BLaER1 (cell line): ENCODE measurements at regions not wholly inside any gene's neighbourhood (a gene's known extent, or its start where the extent isn't known, plus 50 kb on each side); places are given as distances from the start of the nearest gene placed in this dataset.
A peak's percentile ranks its signal among the peaks of the same experiment; 100 is the strongest.

Experiments
- H3K27ac ChIP-seq: shearing (Covaris generic); formaldehyde crosslinking; 2 replicates; pipeline ENCODE4 v1.8.1; 2022
- H3K27me3 ChIP-seq: shearing (Covaris generic); formaldehyde crosslinking; 2 replicates; pipeline ENCODE4 v1.8.1; 2022
- H3K36me3 ChIP-seq: shearing (Covaris generic); formaldehyde crosslinking; 2 replicates; pipeline ENCODE4 v1.8.1; 2022
- H3K4me1 ChIP-seq: shearing (Covaris generic); formaldehyde crosslinking; 2 replicates; pipeline ENCODE4 v1.8.1; 2022
- H3K4me2 ChIP-seq: shearing (Covaris generic); formaldehyde crosslinking; 2 replicates; pipeline ENCODE4 v1.8.1; 2022
- H3K4me3 ChIP-seq: shearing (Covaris generic); formaldehyde crosslinking; 2 replicates; pipeline ENCODE4 v1.8.1; 2022
- H3K9ac ChIP-seq: shearing (Covaris generic); formaldehyde crosslinking; 2 replicates; pipeline ENCODE4 v1.8.1; 2022
- H3K9me3 ChIP-seq: shearing (Covaris generic); formaldehyde crosslinking; 2 replicates; pipeline ENCODE4 v1.8.1; 2022
- H4K20me1 ChIP-seq: shearing (Covaris generic); formaldehyde crosslinking; 2 replicates; pipeline ENCODE4 v1.8.1; 2022
- Cebpa-rat ChIP-seq: shearing (Covaris generic); IDR thresholded peaks from 2 replicates; pipeline ENCODE4 v1.8.1; 2022

DNA sequence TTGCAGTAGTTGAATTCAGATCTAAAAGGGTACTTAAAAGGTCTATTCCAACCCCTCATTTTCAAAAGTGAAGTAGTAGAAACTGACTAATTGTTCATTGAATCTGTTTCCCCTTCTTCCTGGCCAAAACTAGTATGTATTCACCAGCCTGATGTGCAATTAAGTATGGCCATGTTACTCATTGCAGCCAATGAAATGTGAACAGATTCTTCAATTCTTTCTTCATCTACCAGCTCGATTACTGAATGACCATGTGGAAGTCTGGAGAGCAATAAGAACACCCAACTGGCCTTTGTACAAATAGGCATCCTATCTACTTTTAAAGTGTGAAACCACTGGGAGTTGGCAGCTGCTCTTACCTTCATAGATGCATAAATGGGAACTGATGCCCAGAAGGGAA lies 449.0 kb upstream of the ID2 start:
- Histone ChIP-seq H3K27ac (no peak overlapping the region), H3K9me3 (peaks cover 6% of the 10 kb centered on the region), H3K36me3 (no peaks in the 10 kb centered on the region), H3K4me2 (peak overlapping the region; percentile 90; the same call in 1 of the 2 replicates), H4K20me1 (no peaks in the 10 kb centered on the region), H3K4me3 (no peak overlapping the region), H3K9ac (no peak overlapping the region), H3K4me1 (peaks cover 79% of the 10 kb centered on the region), H3K27me3 (no peaks in the 10 kb centered on the region)
- TF ChIP-seq Cebpa-rat = no peak

DNA sequence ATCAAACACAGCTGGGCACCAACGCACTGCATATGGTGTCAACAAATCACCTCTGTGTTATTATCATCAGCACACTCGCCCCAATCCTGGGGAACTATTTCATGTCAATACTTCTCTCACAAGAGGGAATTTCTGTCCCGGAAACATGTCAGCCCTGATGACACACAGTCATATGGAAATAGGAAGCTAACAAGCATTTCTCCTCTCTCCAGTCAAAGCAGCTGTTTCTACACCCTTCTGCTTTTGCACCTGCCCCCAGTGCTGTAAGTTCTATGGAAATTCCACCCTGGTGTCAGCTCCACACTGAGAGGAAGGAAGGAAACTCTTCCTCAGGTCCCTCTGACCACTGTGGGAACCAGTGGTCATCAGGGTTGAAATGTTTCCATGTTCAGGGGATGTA lies 447.6 kb upstream of the ID2 start:
- Histone ChIP-seq H3K9me3 (peaks cover 6% of the 10 kb centered on the region), H3K27me3 (no peaks in the 10 kb centered on the region), H3K4me2 (peak overlapping the region; percentile 90), H3K36me3 (no peaks in the 10 kb centered on the region), H3K9ac (peak overlapping the region; percentile 66; the same call in 1 of the 2 replicates), H3K4me1 (peaks cover 88% of the 10 kb centered on the region), H3K4me3 (peak overlapping the region; percentile 44), H3K27ac (peak overlapping the region; percentile 76), H4K20me1 (no peaks in the 10 kb centered on the region)
- no peak for TF ChIP-seq Cebpa-rat

DNA sequence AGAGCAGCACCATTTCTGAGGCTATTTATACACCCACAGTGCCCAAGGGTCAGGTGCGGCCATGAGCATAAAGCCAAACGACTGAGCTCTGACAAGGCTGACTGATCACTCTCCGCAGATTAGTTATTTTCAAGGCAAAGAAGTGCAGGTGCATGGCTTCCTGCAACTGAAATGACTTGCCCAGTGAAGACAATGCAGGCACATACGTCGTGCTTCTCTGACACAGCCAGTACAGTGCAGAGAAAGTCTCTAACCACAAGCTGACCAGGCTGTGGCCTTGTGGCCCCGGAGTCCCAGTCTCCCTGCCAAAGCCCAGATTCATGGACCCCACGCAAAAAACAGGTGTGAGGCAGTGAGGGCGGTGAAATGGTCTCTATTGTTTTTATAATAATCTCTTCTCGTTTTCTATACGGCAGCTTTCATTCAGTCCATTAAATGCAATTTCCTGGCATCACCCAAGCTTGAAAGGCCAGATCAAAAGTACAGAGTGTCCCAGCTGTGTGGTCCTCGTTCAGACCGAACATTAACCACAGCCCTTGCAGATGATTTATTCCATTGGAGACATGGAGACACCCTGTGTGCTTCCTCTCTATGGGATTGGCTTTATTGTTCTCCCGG lies 447.0 kb upstream of the ID2 start:
- Histone ChIP-seq H3K9me3 (peaks cover 6% of the 10 kb centered on the region), H4K20me1 (no peaks in the 10 kb centered on the region), H3K4me3 (peak overlapping the region; percentile 44), H3K27ac (peak overlapping the region; percentile 76), H3K36me3 (no peaks in the 10 kb centered on the region), H3K9ac (peak overlapping the region; percentile 66; the same call in 1 of the 2 replicates), H3K4me1 (peaks cover 88% of the 10 kb centered on the region), H3K4me2 (peak overlapping the region; percentile 90), H3K27me3 (no peaks in the 10 kb centered on the region)
- no peak for TF ChIP-seq Cebpa-rat

DNA sequence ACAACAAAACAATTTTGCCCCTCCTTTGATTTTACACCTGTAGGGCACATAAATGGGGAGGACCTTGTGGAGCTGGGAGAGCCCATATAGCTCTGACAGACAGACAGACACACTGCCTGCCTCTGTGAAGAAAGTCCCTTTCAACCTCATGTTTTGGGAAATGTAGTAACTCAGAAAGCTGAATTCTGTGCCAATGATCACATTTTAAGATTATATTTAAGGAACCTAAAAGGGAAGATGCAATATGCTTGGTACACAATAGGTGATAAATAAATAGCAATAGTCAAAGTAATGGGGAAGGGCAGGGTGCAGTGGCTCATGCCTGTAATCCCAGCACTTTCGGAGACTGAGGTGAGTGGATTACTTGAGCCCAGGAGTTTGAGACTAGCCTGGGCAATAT lies 446.4 kb upstream of the ID2 start:
- TF ChIP-seq Cebpa-rat = no peak
- no peaks in the 10 kb centered on the region for H3K27me3 ChIP-seq
- H3K4me3 ChIP-seq = 0 out of 2 replicates have a peak overlapping the region, but pooled peaks have one; percentile 44
- H4K20me1 ChIP-seq = no peaks in the 10 kb centered on the region
- H3K9me3 ChIP-seq = peaks cover 6% of the 10 kb centered on the region
- H3K9ac ChIP-seq = peak overlapping the region; percentile 66; the same call in 1 of the 2 replicates
- H3K27ac ChIP-seq = peak overlapping the region; percentile 76
- H3K4me2 ChIP-seq = peak overlapping the region; percentile 90
- H3K36me3 ChIP-seq = no peaks in the 10 kb centered on the region
- H3K4me1 ChIP-seq = peaks cover 88% of the 10 kb centered on the region

DNA sequence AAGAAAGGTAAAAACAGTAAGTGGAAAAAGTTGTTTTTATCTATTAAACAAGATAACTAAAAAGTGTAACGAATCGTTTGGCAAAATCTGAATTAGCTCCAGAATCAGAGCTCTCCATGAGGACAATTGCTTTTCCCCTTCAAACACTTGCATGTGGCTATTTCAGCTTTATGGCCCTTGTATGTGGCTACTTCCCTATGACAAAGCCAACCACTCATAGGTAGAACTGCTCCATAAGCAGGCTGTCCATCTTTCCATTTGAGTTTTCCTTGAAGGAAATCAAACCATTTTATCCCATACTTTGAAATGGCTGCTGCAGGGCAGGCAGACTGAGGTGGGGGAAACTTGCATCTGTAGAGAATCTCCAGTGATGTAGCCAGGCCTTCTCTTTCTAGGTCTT lies 445.5 kb upstream of the ID2 start:
- Histone ChIP-seq H3K9ac (no peak overlapping the region), H3K27me3 (no peaks in the 10 kb centered on the region), H3K36me3 (no peaks in the 10 kb centered on the region), H3K4me1 (peaks cover 93% of the 10 kb centered on the region), H3K4me2 (peak overlapping the region; percentile 90), H3K27ac (peak overlapping the region; percentile 76), H3K9me3 (peaks cover 6% of the 10 kb centered on the region), H3K4me3 (no peak overlapping the region), H4K20me1 (no peaks in the 10 kb centered on the region)
- no peak for TF ChIP-seq Cebpa-rat

DNA sequence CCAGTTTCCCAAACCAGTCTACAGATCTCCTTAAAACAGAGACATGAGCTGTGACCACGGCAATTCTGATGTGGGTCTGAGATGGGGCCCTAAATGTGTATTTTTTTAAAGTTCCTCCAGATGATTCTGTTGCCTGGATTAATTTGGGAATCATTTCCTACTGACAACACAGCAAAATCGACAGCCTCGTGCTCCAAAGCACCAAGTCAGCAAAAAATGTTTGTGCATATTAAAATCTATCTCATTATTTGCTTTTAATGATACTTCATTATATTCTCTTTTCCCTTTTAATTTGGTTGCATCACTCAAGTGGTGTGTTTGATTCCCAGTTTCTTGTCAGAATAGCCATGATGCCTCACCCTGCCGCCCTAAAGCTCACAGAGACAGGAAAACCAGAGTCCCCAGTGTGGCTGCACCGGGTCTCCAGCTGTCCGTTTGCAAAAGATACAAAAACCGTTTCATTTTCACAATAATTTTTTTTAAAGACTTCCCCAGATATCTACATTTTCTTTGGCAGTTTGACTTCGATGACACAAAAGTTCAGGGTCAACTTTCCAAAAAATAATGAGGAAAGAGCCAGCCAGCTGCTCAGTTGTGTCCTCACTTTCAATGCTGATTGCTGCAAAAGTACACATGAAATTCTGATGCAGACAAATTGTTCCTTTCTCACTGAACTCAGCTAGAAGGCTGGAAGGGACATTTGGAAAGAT lies 443.2 kb upstream of the ID2 start:
- H3K27ac ChIP-seq = peak overlapping the region; percentile 72

DNA sequence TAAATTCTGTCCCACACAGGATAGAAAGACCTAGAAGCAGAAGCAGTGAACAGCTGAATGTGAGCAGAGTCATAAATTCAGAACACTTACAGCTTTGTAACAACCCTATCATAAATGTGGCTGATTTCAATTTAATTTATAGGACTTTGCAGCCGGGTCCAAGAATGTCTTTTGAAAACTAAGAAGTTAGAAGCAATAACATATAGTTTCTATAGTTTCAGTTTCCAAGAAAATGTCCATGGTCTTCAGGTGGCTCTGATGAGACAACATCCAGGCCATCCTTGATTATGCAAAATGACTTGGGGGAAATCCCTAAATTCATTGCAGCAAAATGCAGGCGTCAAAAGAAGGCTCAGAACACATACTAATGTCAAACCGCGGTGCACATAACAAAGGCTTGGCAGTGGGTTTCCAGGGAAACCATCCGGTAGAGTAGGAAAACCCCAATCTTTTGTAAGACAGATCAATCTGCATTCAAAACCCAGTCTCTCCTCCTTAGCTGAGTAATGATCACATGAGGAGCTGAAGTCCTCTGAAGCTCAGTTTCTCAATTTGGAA lies 442.2 kb upstream of the ID2 start:
- Histone ChIP-seq H4K20me1 (no peaks in the 10 kb centered on the region), H3K27ac (peak overlapping the region; percentile 72), H3K9ac (peak overlapping the region; percentile 68), H3K36me3 (no peaks in the 10 kb centered on the region), H3K4me1 (peaks cover 76% of the 10 kb centered on the region), H3K9me3 (peaks cover 17% of the 10 kb centered on the region), H3K27me3 (no peaks in the 10 kb centered on the region), H3K4me2 (peak overlapping the region; percentile 90), H3K4me3 (no peak overlapping the region)
- TF ChIP-seq Cebpa-rat = no peak

More for the DNA sequence above, 443.2 kb upstream of the ID2 start:
- Histone ChIP-seq H3K4me2 (peak overlapping the region; percentile 90), H3K9me3 (peaks cover 8% of the 10 kb centered on the region), H3K36me3 (no peaks in the 10 kb centered on the region), H3K27me3 (no peaks in the 10 kb centered on the region), H3K4me3 (peak overlapping the region; percentile 21; the same call in 1 of the 2 replicates), H3K9ac (peak overlapping the region; percentile 68), H4K20me1 (no peaks in the 10 kb centered on the region), H3K4me1 (peaks cover 80% of the 10 kb centered on the region)
- TF ChIP-seq Cebpa-rat = no peak

DNA sequence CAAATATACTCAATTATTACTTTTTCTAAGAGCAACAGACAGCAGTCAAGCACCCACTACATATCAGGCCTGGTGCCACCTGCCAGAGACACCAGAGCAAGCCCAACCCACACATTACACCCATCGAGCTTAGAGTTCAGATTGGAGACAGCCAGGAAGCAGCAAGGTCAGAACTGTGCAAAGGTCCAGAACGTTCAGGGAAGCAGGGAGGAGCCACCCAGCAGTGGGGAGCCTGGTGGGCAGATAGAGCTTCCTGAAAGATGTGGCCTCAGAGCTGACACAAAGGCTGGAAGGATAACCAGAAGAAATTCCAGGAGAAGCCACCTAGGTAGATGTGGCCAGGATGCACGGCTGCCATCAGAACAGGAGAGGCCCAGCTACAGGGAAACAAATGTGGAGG lies 440.5 kb upstream of the ID2 start:
- 0 out of 2 replicates have a peak overlapping the region, but pooled peaks have one; percentile 28 for H3K27ac ChIP-seq
- no peaks in the 10 kb centered on the region for H3K36me3 ChIP-seq
- no peak overlapping the region for H3K9ac ChIP-seq
- peaks cover 66% of the 10 kb centered on the region for H3K4me1 ChIP-seq
- peaks cover 32% of the 10 kb centered on the region for H3K9me3 ChIP-seq
- no peak overlapping the region for H3K4me3 ChIP-seq
- no peak for TF ChIP-seq Cebpa-rat
- H3K27me3 ChIP-seq = no peaks in the 10 kb centered on the region
- H4K20me1 ChIP-seq = no peaks in the 10 kb centered on the region
- peak overlapping the region; percentile 29; the same call in 1 of the 2 replicates for H3K4me2 ChIP-seq

DNA sequence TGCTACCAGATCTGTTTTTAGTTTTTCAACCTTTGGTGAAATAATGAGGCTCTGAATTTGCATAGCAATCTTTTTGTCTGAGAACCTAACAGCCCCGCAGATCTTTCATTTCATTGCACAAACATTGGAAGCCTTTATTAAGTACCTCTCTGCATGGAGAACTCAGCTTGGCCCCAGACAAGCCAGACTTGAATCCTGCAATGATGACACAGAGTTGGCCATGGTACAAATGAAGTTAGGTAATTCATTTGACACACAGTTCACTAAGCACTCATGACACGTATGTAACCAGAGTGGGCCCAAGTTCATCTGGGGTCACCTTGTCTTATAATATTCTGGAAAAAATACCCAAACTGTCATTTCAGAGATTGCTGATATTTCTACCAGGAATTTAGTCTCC lies 439.1 kb upstream of the ID2 start:
- H3K4me3 ChIP-seq = no peak overlapping the region
- H3K36me3 ChIP-seq = no peaks in the 10 kb centered on the region
- no peak overlapping the region for H3K9ac ChIP-seq
- peaks cover 35% of the 10 kb centered on the region for H3K9me3 ChIP-seq
- H3K27ac ChIP-seq = no peak overlapping the region
- no peak for TF ChIP-seq Cebpa-rat
- peaks cover 52% of the 10 kb centered on the region for H3K4me1 ChIP-seq
- H3K4me2 ChIP-seq = no peak overlapping the region
- H3K27me3 ChIP-seq = no peaks in the 10 kb centered on the region
- H4K20me1 ChIP-seq = no peaks in the 10 kb centered on the region
